Prostate gland (tissue), 2 donors: ENCODE measurements at regions not wholly inside any gene's neighbourhood (a gene's known extent, or its start where the extent isn't known, plus 50 kb on each side); places are given as distances from the start of the nearest gene placed in this dataset.

ENCODE experiments used
- DNase-seq: peaks from one replicate; pipeline ENCODE4 v3.0.0-alpha.2; 2019; ENCODE audit warnings: low spot score
- H3K27ac ChIP-seq, 2 donors: fragments of 200-600 bp; sonication (generic); 2 replicates each; pipeline ENCODE4 v1.5.1; 2017 to 2019
- H3K27me3 ChIP-seq: fragments of 200-600 bp; sonication (generic); replicated peaks from 2 replicates; pipeline ENCODE4 v1.5.1; 2019; ENCODE audit not compliant: insufficient read depth
- H3K36me3 ChIP-seq, 2 donors: fragments of 200-600 bp; sonication (generic); 1 replicate in 1 of 2; 2 replicates in 1 of 2; pipeline versions ENCODE4 v1.5.1 to v1.8.1; 2017 to 2019
- H3K4me1 ChIP-seq: fragments of 200-600 bp; sonication (generic); replicated peaks from 2 replicates; pipeline ENCODE4 v1.5.1; 2019
- H3K4me3 ChIP-seq, 2 donors: fragments of 200-600 bp; sonication (generic); 2 replicates each; pipeline ENCODE4 v1.5.1; 2017 to 2019
- H3K9me3 ChIP-seq: fragments of 200-600 bp; sonication (generic); 2 replicates; pipeline ENCODE4 v1.5.1; 2017
- POLR2A ChIP-seq: fragments of 450-650 bp; IDR thresholded peaks from one replicate; pipeline ENCODE4 v1.6.1; 2016; ENCODE audit warnings: antibody characterized with exemption, mild to moderate bottlenecking
- POLR2AphosphoS5 ChIP-seq: sonication (generic); formaldehyde crosslinking; IDR thresholded peaks from one replicate; pipeline ENCODE4 v1.6.1; 2017; ENCODE audit warnings: antibody characterized with exemption
- WGBS: methylation state at CpG from one replicate; pipeline ENCODE4 v1.1.5; 2018; 5-methylcytosine and 5-hydroxymethylcytosine counted together
- intact Hi-C: fragments of 100-400 bp; cut with DNase I; formaldehyde crosslinking; loops from one replicate; pipeline ENCODE4 v1.14.2; 2022
- TF ChIP-seq, protein P1 (sequence below), 4 experiments: fragments of 200-600 bp in 2 of 4; fragments of 450-650 bp in 2 of 4; sonication (generic) in 2 of 4; IDR thresholded peaks; 1 replicate in 3 of 4; 2 replicates in 1 of 4; pipeline ENCODE4 v1.5.1; 2016 to 2019; ENCODE audit warnings: antibody characterized with exemption in 4 of 4, mild to moderate bottlenecking in 2 of 4, moderate library complexity in 2 of 4

DNA sequence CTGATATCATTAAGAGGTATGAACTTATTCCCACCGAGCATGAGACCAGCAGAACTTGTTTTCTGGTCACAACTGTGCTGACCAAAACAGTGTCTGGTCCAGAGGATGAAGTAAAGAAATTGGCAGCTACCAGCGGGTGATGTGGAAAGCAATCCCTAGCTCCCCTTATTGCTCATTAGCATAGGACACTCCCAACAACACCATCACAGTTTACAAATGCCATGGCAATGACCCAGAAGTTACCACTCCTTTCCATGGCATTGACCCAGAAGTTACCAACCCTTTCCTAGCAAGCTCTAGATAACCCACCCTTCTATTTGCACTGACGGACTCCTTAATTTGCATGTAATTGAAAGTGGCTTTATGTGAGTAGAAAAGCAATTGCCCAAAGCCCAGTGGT, 1856.1 kb downstream of the OLFM4 start:
- no peak overlapping the region for H3K27ac ChIP-seq
- H3K4me3 ChIP-seq = no peak overlapping the region
- no peaks in the 10 kb centered on the region for H3K27me3 ChIP-seq
- TF ChIP-seq POLR2AphosphoS5 (no peak), POLR2A (no peak)
- TF ChIP-seq, protein P1, sequence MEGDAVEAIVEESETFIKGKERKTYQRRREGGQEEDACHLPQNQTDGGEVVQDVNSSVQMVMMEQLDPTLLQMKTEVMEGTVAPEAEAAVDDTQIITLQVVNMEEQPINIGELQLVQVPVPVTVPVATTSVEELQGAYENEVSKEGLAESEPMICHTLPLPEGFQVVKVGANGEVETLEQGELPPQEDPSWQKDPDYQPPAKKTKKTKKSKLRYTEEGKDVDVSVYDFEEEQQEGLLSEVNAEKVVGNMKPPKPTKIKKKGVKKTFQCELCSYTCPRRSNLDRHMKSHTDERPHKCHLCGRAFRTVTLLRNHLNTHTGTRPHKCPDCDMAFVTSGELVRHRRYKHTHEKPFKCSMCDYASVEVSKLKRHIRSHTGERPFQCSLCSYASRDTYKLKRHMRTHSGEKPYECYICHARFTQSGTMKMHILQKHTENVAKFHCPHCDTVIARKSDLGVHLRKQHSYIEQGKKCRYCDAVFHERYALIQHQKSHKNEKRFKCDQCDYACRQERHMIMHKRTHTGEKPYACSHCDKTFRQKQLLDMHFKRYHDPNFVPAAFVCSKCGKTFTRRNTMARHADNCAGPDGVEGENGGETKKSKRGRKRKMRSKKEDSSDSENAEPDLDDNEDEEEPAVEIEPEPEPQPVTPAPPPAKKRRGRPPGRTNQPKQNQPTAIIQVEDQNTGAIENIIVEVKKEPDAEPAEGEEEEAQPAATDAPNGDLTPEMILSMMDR (IDR thresholded peaks at IDR 0.05) = no peak
- intact Hi-C loops = no loop called here
- H3K9me3 ChIP-seq = no peaks in the 10 kb centered on the region
- H3K36me3 ChIP-seq = no peaks in the 10 kb centered on the region
- no peaks in the 10 kb centered on the region for H3K4me1 ChIP-seq
- no peak for DNase-seq
- 85% methylated on average over 3 of the region's 3 CpGs for WGBS

DNA sequence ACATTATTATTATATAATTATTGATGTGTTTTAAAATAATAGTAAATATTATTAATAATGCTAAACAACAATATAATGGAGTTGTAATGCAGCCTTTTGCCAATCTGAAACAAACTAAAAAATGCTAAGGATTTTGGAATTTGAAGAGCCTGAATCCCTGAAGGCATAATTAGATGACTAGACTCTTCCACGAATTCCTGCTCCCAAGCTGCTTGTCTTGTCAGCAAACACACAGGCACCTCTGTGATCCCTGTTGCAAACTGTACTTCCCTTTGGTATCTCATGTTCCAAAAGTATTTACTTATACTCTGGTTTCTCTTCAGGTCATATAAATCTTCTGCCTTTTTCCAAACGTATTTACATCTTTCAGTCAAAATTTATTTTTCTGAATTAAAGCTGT, 1862.4 kb downstream of the OLFM4 start:
- Histone ChIP-seq H3K4me1 (no peaks in the 10 kb centered on the region), H3K36me3 (no peaks in the 10 kb centered on the region), H3K27ac (no peak overlapping the region), H3K9me3 (no peaks in the 10 kb centered on the region), H3K4me3 (no peak overlapping the region), H3K27me3 (no peaks in the 10 kb centered on the region)
- 40% methylated on average over 2 of the region's 2 CpGs for WGBS
- intact Hi-C loops = no loop called here
- TF ChIP-seq POLR2AphosphoS5 (no peak), POLR2A (no peak)
- TF ChIP-seq, protein P1 (IDR thresholded peaks at IDR 0.05) = no peak
- no peak for DNase-seq

GRCh38 chr13:54901316-54901715, 1872.7 kb downstream of the OLFM4 start:
- H3K36me3 ChIP-seq = no peaks in the 10 kb centered on the region
- DNase-seq = no peak
- H3K27ac ChIP-seq = no peak overlapping the region
- intact Hi-C loops = no loop called here
- no peaks in the 10 kb centered on the region for H3K27me3 ChIP-seq
- TF ChIP-seq POLR2AphosphoS5 (no peak), POLR2A (no peak)
- TF ChIP-seq, protein P1 (IDR thresholded peaks at IDR 0.05) = no peak
- no peaks in the 10 kb centered on the region for H3K4me1 ChIP-seq
- no peaks in the 10 kb centered on the region for H3K9me3 ChIP-seq
- no peak overlapping the region for H3K4me3 ChIP-seq
- 85% methylated on average over 1 of the region's 1 CpG for WGBS

GRCh38 chr13:54912367-54912766, 1883.8 kb downstream of the OLFM4 start:
- 61% methylated on average over 3 of the region's 3 CpGs for WGBS
- intact Hi-C loops = no loop called here

GRCh38 chr13:54913668-54914067, 1885.1 kb downstream of the OLFM4 start:
- Histone ChIP-seq H3K4me1 (no peaks in the 10 kb centered on the region), H3K36me3 (no peaks in the 10 kb centered on the region), H3K27ac (no peak overlapping the region), H3K27me3 (no peaks in the 10 kb centered on the region), H3K9me3 (no peaks in the 10 kb centered on the region), H3K4me3 (no peak overlapping the region)
- TF ChIP-seq POLR2A (no peak), POLR2AphosphoS5 (no peak)
- TF ChIP-seq, protein P1 (IDR thresholded peaks at IDR 0.05) = no peak
- DNase-seq = no peak
- 56% methylated on average over 4 of the region's 4 CpGs for WGBS
- intact Hi-C loops = no loop called here

More at GRCh38 chr13:54912367-54912766, 1883.8 kb downstream of the OLFM4 start:
- Histone ChIP-seq H3K9me3 (no peaks in the 10 kb centered on the region), H3K27me3 (no peaks in the 10 kb centered on the region), H3K4me3 (no peak overlapping the region), H3K4me1 (no peaks in the 10 kb centered on the region), H3K36me3 (no peaks in the 10 kb centered on the region), H3K27ac (no peak overlapping the region)
- TF ChIP-seq POLR2AphosphoS5 (no peak), POLR2A (no peak)
- TF ChIP-seq, protein P1 (IDR thresholded peaks at IDR 0.05) = no peak
- no peak for DNase-seq
